A549 (cell line): ENCODE measurements at regions not wholly inside any gene's neighbourhood (a gene's known extent, or its start where the extent isn't known, plus 50 kb on each side); places are given as distances from the start of the nearest gene placed in this dataset.

ENCODE experiments used
- CEBPB ChIP-seq, 2 experiments: fragments of >200 bp in 1 of 2; sonication (Bioruptor Twin) in 1 of 2; formaldehyde crosslinking in 1 of 2; IDR thresholded peaks; 2 replicates each; pipeline ENCODE4 v1.6.1; 2012 to 2016
- CTCF ChIP-seq: fragments of >200 bp; sonication (Bioruptor Twin); formaldehyde crosslinking; IDR thresholded peaks from 3 replicates; pipeline ENCODE4 v1.5.1; 2016
- EP300 ChIP-seq, 2 experiments: fragments of >200 bp; sonication (Bioruptor Twin); formaldehyde crosslinking; IDR thresholded peaks; 2 replicates in 1 of 2; 3 replicates in 1 of 2; pipeline ENCODE4 v1.6.1; 2016 to 2017
- FOSB ChIP-seq: fragments of 250-450 bp; sonication (Bioruptor Pico); IDR thresholded peaks from 2 replicates; pipeline ENCODE4 v1.5.0; 2020; ENCODE audit warnings: mild to moderate bottlenecking, moderate library complexity
- GATA3 ChIP-seq: IDR thresholded peaks from 2 replicates; pipeline ENCODE4 v1.6.1; 2012; ENCODE audit warnings: borderline replicate concordance
- MAFK ChIP-seq: fragments of 450-650 bp; IDR thresholded peaks from 2 replicates; pipeline ENCODE4 v1.6.1; 2014; ENCODE audit not compliant: partially characterized antibody
- MAX ChIP-seq: IDR thresholded peaks from 2 replicates; pipeline ENCODE4 v1.6.1; 2012
- NR3C1 ChIP-seq: fragments of >200 bp; sonication (Bioruptor Twin); formaldehyde crosslinking; IDR thresholded peaks from 3 replicates; pipeline ENCODE4 v1.6.1; 2017
- PBX3 ChIP-seq: IDR thresholded peaks from 2 replicates; pipeline ENCODE4 v1.6.1; 2012
- POLR2A ChIP-seq: IDR thresholded peaks from 2 replicates; pipeline ENCODE4 v1.6.1; 2012; ENCODE audit warnings: mild to moderate bottlenecking, low read length
- POLR2AphosphoS2 ChIP-seq: conservative IDR thresholded peaks from 2 replicates; pipeline ENCODE4 v1.6.1; 2012; ENCODE audit warnings: low read length, improper control_type of control experiment, inconsistent platforms
- ZSCAN20 ChIP-seq: fragments of 250-450 bp; sonication (Bioruptor Pico); IDR thresholded peaks from 2 replicates; pipeline ENCODE4 v1.8.0; 2022; ENCODE audit warnings: mild to moderate bottlenecking, moderate library complexity

- no peak for TF ChIP-seq NR3C1
- TF ChIP-seq CTCF = no peak
- TF ChIP-seq CEBPB (IDR thresholded peaks at IDR 0.05) = no peak
- TF ChIP-seq GATA3 = no peak
- no peak for TF ChIP-seq EP300 (IDR thresholded peaks at IDR 0.05)
- no peak for TF ChIP-seq PBX3
- TF ChIP-seq POLR2AphosphoS2 = no peak
- no peak for TF ChIP-seq MAX
- no peak for TF ChIP-seq ZSCAN20 (CRISPR knock-in tag)
- no peak for TF ChIP-seq FOSB (CRISPR knock-in tag)
- TF ChIP-seq POLR2A = no peak
- no peak for TF ChIP-seq MAFK
These were observed 161.4 kb downstream of the TM9SF2 start for GRCh38 chr13:99662678-99663077.
